ENCODE measurements at regions not wholly inside any gene's neighbourhood (a gene's known extent, or its start where the extent isn't known, plus 50 kb on each side); places are given as distances from the start of the nearest gene placed in this dataset.
"Not testable (repeated sequence)": the region's sequence is repeated elsewhere in the genome, so short reads cannot be mapped to it uniquely, and the experiment has no call there.

GRCh38 chr3:84307339-84307738 is 651.5 kb upstream of the CADM2 start:
- H3K27me3 ChIP-seq, result no peaks in the 10 kb centered on the region
- H3K4me3 ChIP-seq, result no peak overlapping the region
- TF ChIP-seq CTCF (IDR thresholded peaks at IDR 0.05) (no peak), POLR2A (IDR thresholded peaks at IDR 0.05) (no peak), POLR2AphosphoS5 (IDR thresholded peaks at IDR 0.05) (no peak)
- H3K9me3 ChIP-seq, result no peaks in the 10 kb centered on the region
- H3K4me1 ChIP-seq, result no peaks in the 10 kb centered on the region
- no peak overlapping the region for H3K27ac ChIP-seq
- DNase-seq (ENCODE audit: low spot score in 2 of 2), result no peak
- intact Hi-C loops (cut with DNase I; ENCODE audit: low total_unique reads), result no loop called here
- H3K36me3 ChIP-seq, result no peaks in the 10 kb centered on the region

- Histone ChIP-seq H3K4me3 (no peak overlapping the region), H3K27me3 (no peaks in the 10 kb centered on the region), H3K9me3 (no peaks in the 10 kb centered on the region), H3K27ac (no peak overlapping the region), H3K4me1 (no peaks in the 10 kb centered on the region), H3K36me3 (no peaks in the 10 kb centered on the region)
- intact Hi-C loops (cut with DNase I; ENCODE audit: low total_unique reads), result no loop called here
- no peak for TF ChIP-seq CTCF (IDR thresholded peaks at IDR 0.05)
- TF ChIP-seq POLR2AphosphoS5 (IDR thresholded peaks at IDR 0.05), result no peak
- TF ChIP-seq POLR2A (IDR thresholded peaks at IDR 0.05), result no peak
- no peak for DNase-seq (ENCODE audit: low spot score in 2 of 2)
Observed at GRCh38 chr3:84308379-84308778, 650.4 kb upstream of the CADM2 start.

GRCh38 chr3:84318273-84318809 is 640.4 kb upstream of the CADM2 start:
- Histone ChIP-seq H3K27ac (no peak overlapping the region), H3K4me1 (no peaks in the 10 kb centered on the region), H3K9me3 (no peaks in the 10 kb centered on the region), H3K4me3 (no peak overlapping the region), H3K27me3 (no peaks in the 10 kb centered on the region), H3K36me3 (no peaks in the 10 kb centered on the region)
- no peak for DNase-seq (ENCODE audit: low spot score in 2 of 2)
- no peak for TF ChIP-seq POLR2A (IDR thresholded peaks at IDR 0.05)
- TF ChIP-seq CTCF (IDR thresholded peaks at IDR 0.05), result no peak
- no peak for TF ChIP-seq POLR2AphosphoS5 (IDR thresholded peaks at IDR 0.05)
- intact Hi-C loops (cut with DNase I; ENCODE audit: low total_unique reads), result no loop called here

GRCh38 chr3:84365563-84366278 is 593.1 kb upstream of the CADM2 start:
- H3K4me1 ChIP-seq; H3K4me3 ChIP-seq; H3K27me3 ChIP-seq; intact Hi-C loops (cut with DNase I; ENCODE audit: low total_unique reads); H3K36me3 ChIP-seq; H3K9me3 ChIP-seq; H3K27ac ChIP-seq; DNase-seq (ENCODE audit: low spot score in 2 of 2): not testable (repeated sequence)

Data from breast epithelium (tissue), 4 donors.